KMS-11 (cell line): ENCODE measurements at regions not wholly inside any gene's neighbourhood (a gene's known extent, or its start where the extent isn't known, plus 50 kb on each side); places are given as distances from the start of the nearest gene placed in this dataset.
A peak's percentile ranks its signal among the peaks of the same experiment; 100 is the strongest.

Experiments
- H2AFZ ChIP-seq: fragments of 200-600 bp; sonication (generic); 2 replicates; pipeline ENCODE4 v1.6.1; 2016; ENCODE audit warnings: antibody characterized with exemption, mixed run types, low read depth
- H3K27ac ChIP-seq: fragments of 200-600 bp; sonication (generic); 2 replicates; pipeline ENCODE4 v1.6.1; 2016; ENCODE audit warnings: mild to moderate bottlenecking, mixed run types
- H3K27me3 ChIP-seq: fragments of 200-600 bp; sonication (generic); 2 replicates; pipeline ENCODE4 v1.6.1; 2017; ENCODE audit warnings: mild to moderate bottlenecking, low read depth, mixed run types, moderate library complexity; ENCODE audit not compliant: insufficient read depth
- H3K36me3 ChIP-seq: fragments of 200-600 bp; sonication (generic); 2 replicates; pipeline ENCODE4 v1.6.1; 2017; ENCODE audit warnings: mild to moderate bottlenecking, mixed run types; ENCODE audit not compliant: insufficient read depth
- H3K4me1 ChIP-seq: fragments of 200-600 bp; sonication (generic); 2 replicates; pipeline ENCODE4 v1.6.1; 2016; ENCODE audit warnings: mild to moderate bottlenecking, low read depth, mixed run types; ENCODE audit not compliant: poor library complexity, severe bottlenecking
- H3K4me2 ChIP-seq: fragments of 200-600 bp; sonication (generic); 2 replicates; pipeline ENCODE4 v1.7.0; 2016; ENCODE audit warnings: mild to moderate bottlenecking, mixed run types
- H3K4me3 ChIP-seq: fragments of 200-600 bp; sonication (generic); IDR thresholded peaks from 2 replicates; pipeline ENCODE4 v1.6.1; 2017; ENCODE audit warnings: low read depth, low read length, mixed read lengths; ENCODE audit not compliant: insufficient read depth
- H3K79me2 ChIP-seq: fragments of 200-600 bp; sonication (generic); 2 replicates; pipeline ENCODE4 v1.6.1; 2016; ENCODE audit warnings: low read depth, mixed run types; ENCODE audit not compliant: insufficient read depth
- H3K9ac ChIP-seq: fragments of 200-600 bp; sonication (generic); 2 replicates; pipeline ENCODE4 v1.6.1; 2016; ENCODE audit warnings: mild to moderate bottlenecking, mixed run types
- H4K20me1 ChIP-seq: fragments of 200-600 bp; sonication (generic); 2 replicates; pipeline ENCODE4 v1.6.1; 2016; ENCODE audit warnings: mild to moderate bottlenecking, mixed run types; ENCODE audit not compliant: insufficient read depth
- TF ChIP-seq, protein P1 (sequence below): fragments of 200-600 bp; sonication (generic); conservative IDR thresholded peaks from 2 replicates; pipeline ENCODE4 v1.6.1; 2017; ENCODE audit warnings: low read depth, mild to moderate bottlenecking, antibody characterized with exemption, low read length, moderate library complexity, mixed read lengths

DNA sequence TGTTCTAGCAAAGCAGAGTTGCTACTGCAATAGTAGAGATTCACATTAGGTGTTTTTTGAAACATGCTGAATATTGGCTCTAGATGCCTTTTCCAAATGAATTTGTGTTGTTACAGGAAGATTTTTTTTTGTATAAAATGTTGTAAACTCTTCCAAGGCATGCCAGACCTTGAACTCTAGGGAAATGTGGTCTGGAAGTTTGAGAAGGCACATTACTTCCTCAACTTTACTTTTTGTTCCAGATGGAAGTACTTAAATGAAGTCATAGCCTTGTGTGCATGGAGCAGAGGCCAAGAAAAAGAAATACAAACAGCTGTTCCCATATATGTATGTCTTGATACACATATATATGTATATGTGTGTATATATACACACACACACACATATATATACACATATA lies 585.7 kb upstream of the MARCKS start:
- TF ChIP-seq, protein P1, sequence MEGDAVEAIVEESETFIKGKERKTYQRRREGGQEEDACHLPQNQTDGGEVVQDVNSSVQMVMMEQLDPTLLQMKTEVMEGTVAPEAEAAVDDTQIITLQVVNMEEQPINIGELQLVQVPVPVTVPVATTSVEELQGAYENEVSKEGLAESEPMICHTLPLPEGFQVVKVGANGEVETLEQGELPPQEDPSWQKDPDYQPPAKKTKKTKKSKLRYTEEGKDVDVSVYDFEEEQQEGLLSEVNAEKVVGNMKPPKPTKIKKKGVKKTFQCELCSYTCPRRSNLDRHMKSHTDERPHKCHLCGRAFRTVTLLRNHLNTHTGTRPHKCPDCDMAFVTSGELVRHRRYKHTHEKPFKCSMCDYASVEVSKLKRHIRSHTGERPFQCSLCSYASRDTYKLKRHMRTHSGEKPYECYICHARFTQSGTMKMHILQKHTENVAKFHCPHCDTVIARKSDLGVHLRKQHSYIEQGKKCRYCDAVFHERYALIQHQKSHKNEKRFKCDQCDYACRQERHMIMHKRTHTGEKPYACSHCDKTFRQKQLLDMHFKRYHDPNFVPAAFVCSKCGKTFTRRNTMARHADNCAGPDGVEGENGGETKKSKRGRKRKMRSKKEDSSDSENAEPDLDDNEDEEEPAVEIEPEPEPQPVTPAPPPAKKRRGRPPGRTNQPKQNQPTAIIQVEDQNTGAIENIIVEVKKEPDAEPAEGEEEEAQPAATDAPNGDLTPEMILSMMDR, result no peak

GRCh38 chr6:113276601-113277000 lies 580.5 kb upstream of the MARCKS start:
- Histone ChIP-seq H2AFZ (no peak overlapping the region), H3K27me3 (no peaks in the 10 kb centered on the region), H3K9ac (no peak overlapping the region)

More for the DNA sequence above, 585.7 kb upstream of the MARCKS start:
- no peaks in the 10 kb centered on the region for H3K4me1 ChIP-seq
- no peaks in the 10 kb centered on the region for H3K79me2 ChIP-seq
- no peaks in the 10 kb centered on the region for H4K20me1 ChIP-seq
- H3K36me3 ChIP-seq, result no peaks in the 10 kb centered on the region
- no peak overlapping the region for H3K27ac ChIP-seq
- H2AFZ ChIP-seq, result no peak overlapping the region
- H3K4me2 ChIP-seq, result no peak overlapping the region
- H3K27me3 ChIP-seq, result no peaks in the 10 kb centered on the region
- H3K9ac ChIP-seq, result no peak overlapping the region
- no peak overlapping the region for H3K4me3 ChIP-seq

GRCh38 chr6:113277111-113277510 lies 580.0 kb upstream of the MARCKS start:
- Histone ChIP-seq H3K36me3 (no peaks in the 10 kb centered on the region), H4K20me1 (no peaks in the 10 kb centered on the region), H3K27ac (no peak overlapping the region), H3K4me3 (no peak overlapping the region), H3K27me3 (no peaks in the 10 kb centered on the region), H3K9ac (no peak overlapping the region), H3K4me1 (peaks cover 25% of the 10 kb centered on the region), H2AFZ (no peak overlapping the region), H3K4me2 (no peak overlapping the region), H3K79me2 (no peaks in the 10 kb centered on the region)
- TF ChIP-seq, protein P1, result no peak

More at GRCh38 chr6:113276601-113277000, 580.5 kb upstream of the MARCKS start:
- Histone ChIP-seq H3K36me3 (no peaks in the 10 kb centered on the region), H3K4me2 (no peak overlapping the region), H3K4me3 (no peak overlapping the region), H3K27ac (no peak overlapping the region), H3K4me1 (peaks cover 22% of the 10 kb centered on the region), H4K20me1 (no peaks in the 10 kb centered on the region), H3K79me2 (no peaks in the 10 kb centered on the region)
- TF ChIP-seq, protein P1, result no peak

DNA sequence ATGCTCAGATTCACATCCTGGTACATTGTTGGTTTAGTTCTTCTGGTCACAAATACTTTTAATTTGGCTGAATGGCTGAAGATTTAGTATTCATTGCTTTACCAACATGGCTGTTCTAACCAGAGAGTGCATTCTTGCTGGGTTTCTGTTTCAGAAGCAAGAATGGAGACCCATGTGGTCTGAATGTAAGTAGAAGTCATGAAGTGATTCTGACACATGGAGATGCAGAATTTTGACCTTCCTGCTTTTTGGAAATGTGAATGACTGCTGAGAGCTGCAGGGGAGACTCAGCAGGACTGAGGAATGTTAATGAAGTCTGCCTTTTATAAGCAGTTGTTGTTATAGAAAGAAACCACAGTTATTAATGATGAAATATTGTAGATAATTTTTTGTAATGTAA lies 576.1 kb upstream of the MARCKS start:
- H3K79me2 ChIP-seq, result no peaks in the 10 kb centered on the region
- peaks cover 28% of the 10 kb centered on the region for H3K4me1 ChIP-seq
- H3K36me3 ChIP-seq, result no peaks in the 10 kb centered on the region
- H3K27ac ChIP-seq, result peak overlapping the region; percentile 34
- no peak overlapping the region for H3K4me3 ChIP-seq
- no peak overlapping the region for H3K9ac ChIP-seq
- H4K20me1 ChIP-seq, result no peaks in the 10 kb centered on the region
- TF ChIP-seq, protein P1, result no peak
- H3K27me3 ChIP-seq, result no peaks in the 10 kb centered on the region
- no peak overlapping the region for H2AFZ ChIP-seq
- H3K4me2 ChIP-seq, result peak overlapping the region; percentile 55

DNA sequence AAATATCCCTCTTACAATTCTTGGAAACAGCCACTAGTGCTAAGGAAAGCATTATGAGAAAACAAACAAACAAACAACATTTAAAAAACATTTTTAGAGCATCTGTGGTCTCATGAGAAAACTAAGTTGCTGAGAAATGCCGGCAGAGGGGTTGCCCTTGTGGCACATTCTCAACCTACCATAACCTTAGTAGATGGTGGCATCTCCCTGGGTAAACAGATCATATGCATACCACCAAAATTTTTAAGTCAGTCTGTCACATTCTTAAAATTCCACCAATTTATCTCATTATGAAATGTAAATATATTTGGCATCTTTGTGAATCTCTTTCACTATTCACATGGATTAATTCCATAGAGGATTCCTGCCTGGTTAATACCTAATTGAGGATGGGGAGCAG lies 575.7 kb upstream of the MARCKS start:
- Histone ChIP-seq H4K20me1 (no peaks in the 10 kb centered on the region), H3K4me3 (no peak overlapping the region), H3K4me2 (peak overlapping the region; percentile 55; the same call in 1 of the 2 replicates), H3K36me3 (no peaks in the 10 kb centered on the region), H3K4me1 (peaks cover 28% of the 10 kb centered on the region), H3K79me2 (no peaks in the 10 kb centered on the region), H3K27ac (0 out of 2 replicates have a peak overlapping the region, but pooled peaks have one; percentile 34), H3K9ac (no peak overlapping the region), H3K27me3 (no peaks in the 10 kb centered on the region), H2AFZ (no peak overlapping the region)
- TF ChIP-seq, protein P1, result no peak
